ENCODE measurements at regions not wholly inside any gene's neighbourhood (a gene's known extent, or its start where the extent isn't known, plus 50 kb on each side); places are given as distances from the start of the nearest gene placed in this dataset.

DNA sequence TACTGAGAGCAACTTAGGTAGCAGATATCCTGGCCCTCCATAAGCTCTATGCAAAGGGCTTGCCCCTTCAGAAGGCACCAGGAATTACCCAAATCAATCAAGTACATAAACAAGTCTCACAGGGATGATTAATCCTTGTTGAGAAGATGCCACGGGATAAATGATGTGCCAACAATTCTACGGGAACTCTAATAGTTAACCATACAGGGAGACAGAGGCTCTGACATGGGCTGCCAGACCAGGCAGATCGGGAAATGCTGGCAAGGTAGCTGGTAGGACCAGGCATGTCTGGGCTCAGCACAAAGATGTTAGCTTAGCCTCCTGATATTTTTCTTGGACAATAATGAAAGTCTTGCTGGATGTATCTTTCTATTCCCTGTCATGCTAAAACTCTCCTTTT lies 249.3 kb upstream of the THBS1 start:
- TF ChIP-seq, protein P1, sequence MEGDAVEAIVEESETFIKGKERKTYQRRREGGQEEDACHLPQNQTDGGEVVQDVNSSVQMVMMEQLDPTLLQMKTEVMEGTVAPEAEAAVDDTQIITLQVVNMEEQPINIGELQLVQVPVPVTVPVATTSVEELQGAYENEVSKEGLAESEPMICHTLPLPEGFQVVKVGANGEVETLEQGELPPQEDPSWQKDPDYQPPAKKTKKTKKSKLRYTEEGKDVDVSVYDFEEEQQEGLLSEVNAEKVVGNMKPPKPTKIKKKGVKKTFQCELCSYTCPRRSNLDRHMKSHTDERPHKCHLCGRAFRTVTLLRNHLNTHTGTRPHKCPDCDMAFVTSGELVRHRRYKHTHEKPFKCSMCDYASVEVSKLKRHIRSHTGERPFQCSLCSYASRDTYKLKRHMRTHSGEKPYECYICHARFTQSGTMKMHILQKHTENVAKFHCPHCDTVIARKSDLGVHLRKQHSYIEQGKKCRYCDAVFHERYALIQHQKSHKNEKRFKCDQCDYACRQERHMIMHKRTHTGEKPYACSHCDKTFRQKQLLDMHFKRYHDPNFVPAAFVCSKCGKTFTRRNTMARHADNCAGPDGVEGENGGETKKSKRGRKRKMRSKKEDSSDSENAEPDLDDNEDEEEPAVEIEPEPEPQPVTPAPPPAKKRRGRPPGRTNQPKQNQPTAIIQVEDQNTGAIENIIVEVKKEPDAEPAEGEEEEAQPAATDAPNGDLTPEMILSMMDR (IDR thresholded peaks at IDR 0.05; ENCODE audit: low read depth, low read length, missing control alignments), result no peak
- DNase-seq (ENCODE audit: low read depth), result no peak
- no peak overlapping the region for H3K4me3 ChIP-seq (ENCODE audit: low read depth, low read length)

- DNase-seq (ENCODE audit: low read depth), result no peak
- no peak overlapping the region for H3K4me3 ChIP-seq (ENCODE audit: low read depth, low read length)
- TF ChIP-seq, protein P1 (IDR thresholded peaks at IDR 0.05; ENCODE audit: low read depth, low read length, missing control alignments), result no peak
These were observed 248.0 kb upstream of the THBS1 start for GRCh38 chr15:39332846-39333245.

GRCh38 chr15:39333393-39333792 lies 247.5 kb upstream of the THBS1 start:
- no peak for DNase-seq (ENCODE audit: low read depth)
- H3K4me3 ChIP-seq (ENCODE audit: low read depth, low read length), result no peak overlapping the region
- TF ChIP-seq, protein P1 (IDR thresholded peaks at IDR 0.05; ENCODE audit: low read depth, low read length, missing control alignments), result no peak

DNA sequence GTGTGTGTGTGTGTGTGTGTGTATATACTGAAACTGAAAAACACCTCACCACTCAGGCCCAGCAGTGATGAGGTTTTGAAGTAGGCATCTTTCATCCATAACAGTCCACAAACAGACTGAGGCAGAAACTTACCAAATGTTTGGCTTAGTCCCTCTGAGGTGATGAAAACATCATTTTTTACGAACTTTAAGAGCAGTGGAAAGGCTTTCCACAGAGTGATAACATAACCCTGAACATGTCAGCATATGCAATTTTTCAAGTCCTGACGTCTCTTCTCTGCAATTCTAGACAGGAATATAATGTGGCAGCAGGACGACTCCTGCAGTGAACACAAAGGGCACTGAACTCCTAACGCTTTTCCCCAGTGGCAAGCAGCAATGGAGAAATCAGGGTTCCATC lies 247.0 kb upstream of the THBS1 start:
- H3K4me3 ChIP-seq (ENCODE audit: low read depth, low read length), result no peak overlapping the region
- DNase-seq (ENCODE audit: low read depth), result no peak
- TF ChIP-seq, protein P1 (IDR thresholded peaks at IDR 0.05; ENCODE audit: low read depth, low read length, missing control alignments), result no peak

GRCh38 chr15:39336926-39337325 lies 244.0 kb upstream of the THBS1 start:
- no peak overlapping the region for H3K4me3 ChIP-seq (ENCODE audit: low read depth, low read length)
- TF ChIP-seq, protein P1 (IDR thresholded peaks at IDR 0.05; ENCODE audit: low read depth, low read length, missing control alignments), result no peak
- no peak for DNase-seq (ENCODE audit: low read depth)

DNA sequence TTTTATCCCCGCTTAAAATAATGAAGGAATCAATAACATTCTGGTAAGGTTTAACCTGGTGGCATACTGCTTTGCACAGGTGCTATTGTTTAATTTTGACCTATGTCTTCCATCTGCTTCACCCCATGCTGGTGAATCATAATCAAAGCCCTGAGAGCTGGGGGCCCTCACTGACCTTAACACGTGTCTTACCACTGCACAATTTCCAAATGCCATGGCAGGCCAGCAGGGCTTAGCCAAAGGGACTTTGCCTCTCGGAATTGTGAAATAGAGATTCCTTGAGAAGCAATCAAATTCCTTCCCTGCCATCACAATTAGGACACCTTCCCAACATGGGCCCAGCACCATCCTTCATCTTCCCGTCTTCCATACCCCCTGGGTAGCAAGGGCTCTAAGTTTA lies 242.6 kb upstream of the THBS1 start:
- no peak for DNase-seq (ENCODE audit: low read depth)
- no peak overlapping the region for H3K4me3 ChIP-seq (ENCODE audit: low read depth, low read length)
- TF ChIP-seq, protein P1 (IDR thresholded peaks at IDR 0.05; ENCODE audit: low read depth, low read length, missing control alignments), result no peak

- TF ChIP-seq, protein P1 (IDR thresholded peaks at IDR 0.05; ENCODE audit: low read depth, low read length, missing control alignments), result no peak
- H3K4me3 ChIP-seq (ENCODE audit: low read depth, low read length), result no peak overlapping the region
- DNase-seq (ENCODE audit: low read depth), result no peak
These were observed 239.8 kb upstream of the THBS1 start for GRCh38 chr15:39340903-39341645.
